T-helper 2 cell treated with Interferon-gamma antibody and Interleukin-4, amounts not matched to agents 100 ng/mL and 5 ng/mL, for 36 hours (primary cell): ENCODE measurements at regions not wholly inside any gene's neighbourhood (a gene's known extent, or its start where the extent isn't known, plus 50 kb on each side); places are given as distances from the start of the nearest gene placed in this dataset.
"Not testable (repeated sequence)": the region's sequence is repeated elsewhere in the genome, so short reads cannot be mapped to it uniquely, and the experiment has no call there.

ENCODE experiments used
- intact Hi-C: fragments of 100-400 bp; cut with micrococcal nuclease; formaldehyde crosslinking; loops from one replicate; pipeline ENCODE4 v1.15.1; 2023

- intact Hi-C loops = loop anchor here (10.0 kb wide), 1 partner anchor 292 kb away; no protein-coding TSS in a partner anchor
Measured at GRCh38 chr3:182392182-182392937, 400.9 kb upstream of the ATP11B start.

GRCh38 chr3:182393151-182393550, 400.2 kb upstream of the ATP11B start:
- intact Hi-C loops = loop anchor here (10.0 kb wide), 1 partner anchor 292 kb away; no protein-coding TSS in a partner anchor

GRCh38 chr3:182393830-182394367, 399.4 kb upstream of the ATP11B start:
- intact Hi-C loops = loop anchor here (10.0 kb wide), 1 partner anchor 291 kb away; no protein-coding TSS in a partner anchor

GRCh38 chr3:182397164-182397563, 396.1 kb upstream of the ATP11B start:
- intact Hi-C loops = loop anchor here (10.0 kb wide), 1 partner anchor 288 kb away; no protein-coding TSS in a partner anchor

GRCh38 chr3:182399978-182400737, 393.1 kb upstream of the ATP11B start:
- intact Hi-C loops = loop anchor here (10.0 kb wide), 1 partner anchor 285 kb away; no protein-coding TSS in a partner anchor

- intact Hi-C loops = no loop called here
Measured at GRCh38 chr3:182400838-182401237, 392.5 kb upstream of the ATP11B start.

GRCh38 chr3:182404031-182404430, 389.3 kb upstream of the ATP11B start:
- intact Hi-C loops = no loop called here

GRCh38 chr3:182405759-182406158, 387.5 kb upstream of the ATP11B start:
- intact Hi-C loops = no loop called here

GRCh38 chr3:182406786-182407185, 386.5 kb upstream of the ATP11B start:
- intact Hi-C loops = no loop called here

GRCh38 chr3:182410051-182410450, 383.3 kb upstream of the ATP11B start:
- intact Hi-C loops = no loop called here

GRCh38 chr3:182412066-182412465, 381.2 kb upstream of the ATP11B start:
- intact Hi-C loops = no loop called here

GRCh38 chr3:182413061-182413460, 380.2 kb upstream of the ATP11B start:
- intact Hi-C loops = no loop called here

- intact Hi-C loops = no loop called here
Measured at GRCh38 chr3:182413682-182414081, 379.6 kb upstream of the ATP11B start.

GRCh38 chr3:182414586-182414985, 378.7 kb upstream of the ATP11B start:
- intact Hi-C loops = no loop called here

- intact Hi-C loops = no loop called here
Measured at GRCh38 chr3:182420741-182421140, 372.6 kb upstream of the ATP11B start.

GRCh38 chr3:182424006-182424405, 369.3 kb upstream of the ATP11B start:
- intact Hi-C loops = no loop called here

- intact Hi-C loops = not testable (repeated sequence)
Measured at GRCh38 chr3:182425926-182426718, 367.2 kb upstream of the ATP11B start.

GRCh38 chr3:182431972-182432371, 361.3 kb upstream of the ATP11B start:
- intact Hi-C loops = not testable (repeated sequence)

- intact Hi-C loops = no loop called here
Measured at GRCh38 chr3:182435860-182436259, 357.4 kb upstream of the ATP11B start.

- intact Hi-C loops = no loop called here
Measured at GRCh38 chr3:182436547-182436946, 356.8 kb upstream of the ATP11B start.

- intact Hi-C loops = no loop called here
Measured at GRCh38 chr3:182438398-182438797, 354.9 kb upstream of the ATP11B start.
